Natural killer cell (primary cell): ENCODE measurements at regions not wholly inside any gene's neighbourhood (a gene's known extent, or its start where the extent isn't known, plus 50 kb on each side); places are given as distances from the start of the nearest gene placed in this dataset.

Experiments
- ATAC-seq, 3 donors: fragments of 150-1000 bp in 2 of 3; fragments of 200-7000 bp in 1 of 3; cut with Tn5 transposase; 1 replicate in 1 of 3; 2 replicates in 2 of 3; pipeline ENCODE4 v1.10.0; 2021; ENCODE audit warnings: mild to moderate bottlenecking in 2 of 3, moderate library complexity in 2 of 3
- DNase-seq, 2 donors: peaks; one replicate each; pipeline versions ENCODE4 v3.0.0 to v3.0.0-alpha.2; 2013 to 2021; ENCODE audit warnings: mixed read lengths in 1 of 2
- H3K27ac ChIP-seq: one replicate; pipeline ENCODE4 v1.5.1; 2013; ENCODE audit warnings: mild to moderate bottlenecking, low read length
- H3K27me3 ChIP-seq: one replicate; pipeline ENCODE4 v1.6.1; 2013; ENCODE audit warnings: low read length; ENCODE audit not compliant: control insufficient read depth, insufficient read depth
- H3K36me3 ChIP-seq: one replicate; pipeline ENCODE4 v1.6.1; 2013; ENCODE audit warnings: low read length; ENCODE audit not compliant: control insufficient read depth, insufficient read depth
- H3K4me1 ChIP-seq: one replicate; pipeline ENCODE4 v1.6.1; 2013; ENCODE audit warnings: low read length; ENCODE audit not compliant: control insufficient read depth, insufficient read depth
- H3K4me3 ChIP-seq: one replicate; pipeline ENCODE4 v1.5.1; 2013; ENCODE audit warnings: low read length
- H3K9me3 ChIP-seq: one replicate; pipeline ENCODE4 v1.6.1; 2013; ENCODE audit warnings: low read length; ENCODE audit not compliant: control insufficient read depth, insufficient read depth
- H3K27ac Mint-ChIP-seq, 2 donors: one replicate each; pipeline ENCODE4 v1.8.0; 2022; ENCODE audit warnings: mild to moderate bottlenecking in 2 of 2, mixed read lengths in 2 of 2, moderate library complexity in 1 of 2
- H3K27me3 Mint-ChIP-seq, 2 donors: one replicate each; pipeline ENCODE4 v1.8.0; 2022; ENCODE audit warnings: low read depth in 2 of 2, mixed read lengths in 2 of 2
- H3K36me3 Mint-ChIP-seq: one replicate; pipeline ENCODE4 v1.8.0; 2022; ENCODE audit warnings: mixed read lengths
- H3K4me1 Mint-ChIP-seq, 2 donors: one replicate each; pipeline ENCODE4 v1.8.0; 2022; ENCODE audit warnings: mixed read lengths in 2 of 2
- H3K4me3 Mint-ChIP-seq: one replicate; pipeline ENCODE4 v1.8.0; 2022; ENCODE audit warnings: mild to moderate bottlenecking, moderate library complexity, mixed read lengths
- H3K9me3 Mint-ChIP-seq, 2 donors: one replicate each; pipeline ENCODE4 v1.8.0; 2022; ENCODE audit warnings: mixed read lengths in 2 of 2
- CTCF ChIP-seq: fragments of 200-600 bp; IDR thresholded peaks from one replicate; pipeline ENCODE4 v1.8.0; 2022; ENCODE audit warnings: antibody characterized with exemption
- WGBS: methylation state at CpG from one replicate; pipeline ENCODE4 v1.1.7; 2013; ENCODE audit warnings: missing lambda C conversion rate; ENCODE audit not compliant: insufficient coverage; 5-methylcytosine and 5-hydroxymethylcytosine counted together
- intact Hi-C: fragments of 100-400 bp; cut with micrococcal nuclease; formaldehyde crosslinking; loops from one replicate; pipeline ENCODE4 v1.14.2; 2022

- Histone ChIP-seq H3K4me1 (no peaks in the 10 kb centered on the region), H3K27ac (no peak overlapping the region), H3K36me3 (no peaks in the 10 kb centered on the region), H3K27me3 (no peaks in the 10 kb centered on the region), H3K4me3 (no peak overlapping the region), H3K9me3 (no peaks in the 10 kb centered on the region)
- Mint-ChIP-seq H3K4me3 (no peak overlapping the region), H3K9me3 (no peaks in the 10 kb centered on the region), H3K4me1 (no peaks in the 10 kb centered on the region), H3K27ac (no peak overlapping the region), H3K36me3 (no peaks in the 10 kb centered on the region), H3K27me3 (peaks cover 15 to 24% of the 10 kb centered on the region in 2 donors)
- ATAC-seq (no peak), DNase-seq (no peak)
- WGBS, result 32% methylated on average over 9 of the region's 9 CpGs
- intact Hi-C loops, result no loop called here
- no peak for TF ChIP-seq CTCF
Observed at GRCh38 chr2:235324324-235324723, 169.5 kb upstream of the AGAP1 start.

GRCh38 chr2:235325151-235325550 is 168.7 kb upstream of the AGAP1 start:
- 66% methylated on average over 5 of the region's 6 CpGs for WGBS
- Mint-ChIP-seq H3K27me3 (peaks cover 15 to 30% of the 10 kb centered on the region in 2 donors), H3K9me3 (no peaks in the 10 kb centered on the region), H3K27ac (no peak overlapping the region), H3K36me3 (no peaks in the 10 kb centered on the region), H3K4me1 (no peaks in the 10 kb centered on the region), H3K4me3 (no peak overlapping the region)
- no peak for TF ChIP-seq CTCF
- Histone ChIP-seq H3K36me3 (no peaks in the 10 kb centered on the region), H3K4me1 (no peaks in the 10 kb centered on the region), H3K27ac (no peak overlapping the region), H3K9me3 (no peaks in the 10 kb centered on the region), H3K27me3 (no peaks in the 10 kb centered on the region), H3K4me3 (no peak overlapping the region)
- intact Hi-C loops, result no loop called here
- DNase-seq, result no peak
- no peak for ATAC-seq

- WGBS, result 81% methylated on average over 1 of the region's 1 CpG
- TF ChIP-seq CTCF, result no peak
- Mint-ChIP-seq H3K4me3 (no peak overlapping the region), H3K4me1 (no peaks in the 10 kb centered on the region), H3K36me3 (no peaks in the 10 kb centered on the region), H3K27me3 (peaks cover 24 to 47% of the 10 kb centered on the region in 2 donors), H3K27ac (no peak overlapping the region), H3K9me3 (no peaks in the 10 kb centered on the region)
- no peak for DNase-seq
- Histone ChIP-seq H3K27ac (no peak overlapping the region), H3K4me1 (no peaks in the 10 kb centered on the region), H3K27me3 (no peaks in the 10 kb centered on the region), H3K4me3 (no peak overlapping the region), H3K9me3 (no peaks in the 10 kb centered on the region), H3K36me3 (no peaks in the 10 kb centered on the region)
- ATAC-seq, result no peak
- intact Hi-C loops, result no loop called here
Observed at GRCh38 chr2:235328991-235329390, 164.9 kb upstream of the AGAP1 start.

GRCh38 chr2:235330775-235331451 is 162.9 kb upstream of the AGAP1 start:
- H3K36me3 ChIP-seq, result no peaks in the 10 kb centered on the region
- H3K4me1 ChIP-seq, result no peaks in the 10 kb centered on the region
- Mint-ChIP-seq H3K4me1 (no peaks in the 10 kb centered on the region), H3K36me3 (no peaks in the 10 kb centered on the region), H3K4me3 (no peak overlapping the region), H3K27me3 (peaks cover 20 to 56% of the 10 kb centered on the region in 2 donors), H3K27ac (no peak overlapping the region), H3K9me3 (no peaks in the 10 kb centered on the region)
- no peak overlapping the region for H3K4me3 ChIP-seq
- WGBS, result 83% methylated on average over 11 of the region's 11 CpGs
- TF ChIP-seq CTCF, result no peak
- H3K27ac ChIP-seq, result no peak overlapping the region
- DNase-seq (no peak), ATAC-seq (no peak)
- intact Hi-C loops, result no loop called here
- no peaks in the 10 kb centered on the region for H3K9me3 ChIP-seq
- H3K27me3 ChIP-seq, result no peaks in the 10 kb centered on the region
